SH-SY5Y (cell line): ENCODE measurements at regions not wholly inside any gene's neighbourhood (a gene's known extent, or its start where the extent isn't known, plus 50 kb on each side); places are given as distances from the start of the nearest gene placed in this dataset.

Experiments
- GATA2 ChIP-seq: IDR thresholded peaks from 2 replicates; pipeline ENCODE4 v1.6.1; 2011; ENCODE audit warnings: mild to moderate bottlenecking, low read depth, low read length
- GATA3 ChIP-seq: IDR thresholded peaks from 2 replicates; pipeline ENCODE4 v1.6.1; 2011; ENCODE audit warnings: low read depth, mild to moderate bottlenecking, low read length, moderate library complexity

GRCh38 chr3:197373096-197373495 is 74.7 kb upstream of the DLG1 start:
- TF ChIP-seq GATA3: no peak
- no peak for TF ChIP-seq GATA2
